ENCODE measurements at regions not wholly inside any gene's neighbourhood (a gene's known extent, or its start where the extent isn't known, plus 50 kb on each side); places are given as distances from the start of the nearest gene placed in this dataset.
"Not testable (repeated sequence)": the region's sequence is repeated elsewhere in the genome, so short reads cannot be mapped to it uniquely, and the experiment has no call there.

- no peak for DNase-seq
These were observed 331.5 kb upstream of the CNTNAP2 start for GRCh38 chr7:145784809-145785780.

- not testable (repeated sequence) for DNase-seq
These were observed 335.2 kb upstream of the CNTNAP2 start for GRCh38 chr7:145781388-145781787.

- DNase-seq: no peak
These were observed 337.5 kb upstream of the CNTNAP2 start for GRCh38 chr7:145779140-145779539.

GRCh38 chr7:145774777-145775176 lies 341.8 kb upstream of the CNTNAP2 start:
- no peak for DNase-seq

GRCh38 chr7:145753004-145753403 lies 363.6 kb upstream of the CNTNAP2 start:
- no peak for DNase-seq

- DNase-seq: no peak
These were observed 379.0 kb upstream of the CNTNAP2 start for GRCh38 chr7:145737617-145738016.

GRCh38 chr7:145735061-145735460 lies 381.5 kb upstream of the CNTNAP2 start:
- DNase-seq: no peak

GRCh38 chr7:145732521-145732920 lies 384.1 kb upstream of the CNTNAP2 start:
- DNase-seq: no peak

- DNase-seq: no peak
These were observed 386.9 kb upstream of the CNTNAP2 start for GRCh38 chr7:145729691-145730090.

- DNase-seq: no peak
These were observed 398.5 kb upstream of the CNTNAP2 start for GRCh38 chr7:145718129-145718528.

GRCh38 chr7:145700488-145700887 lies 416.1 kb upstream of the CNTNAP2 start:
- no peak for DNase-seq

- DNase-seq: no peak
These were observed 417.9 kb upstream of the CNTNAP2 start for GRCh38 chr7:145698526-145699262.

- DNase-seq: not testable (repeated sequence)
These were observed 419.0 kb upstream of the CNTNAP2 start for GRCh38 chr7:145697412-145698107.

- no peak for DNase-seq
These were observed 420.5 kb upstream of the CNTNAP2 start for GRCh38 chr7:145696071-145696470.

- DNase-seq: no peak
These were observed 424.2 kb upstream of the CNTNAP2 start for GRCh38 chr7:145692237-145692950.

GRCh38 chr7:145691377-145691914 lies 425.2 kb upstream of the CNTNAP2 start:
- no peak for DNase-seq

- no peak for DNase-seq
These were observed 435.0 kb upstream of the CNTNAP2 start for GRCh38 chr7:145681646-145682045.

GRCh38 chr7:145681159-145681558 lies 435.4 kb upstream of the CNTNAP2 start:
- DNase-seq: no peak

GRCh38 chr7:145665499-145666258 lies 450.9 kb upstream of the CNTNAP2 start:
- no peak for DNase-seq

GRCh38 chr7:145655666-145656065 lies 460.9 kb upstream of the CNTNAP2 start:
- no peak for DNase-seq

GRCh38 chr7:145645135-145645515 lies 471.5 kb upstream of the CNTNAP2 start:
- no peak for DNase-seq
